Skeletal muscle satellite cell (primary cell): ENCODE measurements at regions not wholly inside any gene's neighbourhood (a gene's known extent, or its start where the extent isn't known, plus 50 kb on each side); places are given as distances from the start of the nearest gene placed in this dataset.
A peak's percentile ranks its signal among the peaks of the same experiment; 100 is the strongest.

Experiments used
- H3K27me3 ChIP-seq: 2 replicates; pipeline ENCODE4 v1.7.0; 2013; ENCODE audit warnings: low read length; ENCODE audit not compliant: control insufficient read depth, insufficient read depth
- H3K36me3 ChIP-seq: 2 replicates; pipeline ENCODE4 v1.7.0; 2013; ENCODE audit warnings: mild to moderate bottlenecking, control low read depth, low read length; ENCODE audit not compliant: insufficient read depth
- H3K4me1 ChIP-seq: 2 replicates; pipeline ENCODE4 v1.7.0; 2013; ENCODE audit warnings: low read length; ENCODE audit not compliant: control insufficient read depth, insufficient read depth
- H3K4me2 ChIP-seq: 2 replicates; pipeline ENCODE4 v1.7.0; 2013; ENCODE audit warnings: mild to moderate bottlenecking, low read length
- H3K4me3 ChIP-seq: 2 replicates; pipeline ENCODE4 v1.7.0; 2013; ENCODE audit warnings: low read length
- H3K9ac ChIP-seq: 2 replicates; pipeline ENCODE4 v1.7.0; 2013; ENCODE audit warnings: mild to moderate bottlenecking, low read depth, low read length, moderate library complexity
- H3K9me3 ChIP-seq: replicated peaks from 2 replicates; pipeline ENCODE4 v1.7.0; 2013; ENCODE audit warnings: mild to moderate bottlenecking, control low read depth, low read length

GRCh38 chr3:162468791-162469190 lies 972.2 kb downstream of the OTOL1 start:
- Histone ChIP-seq H3K27me3 (no peaks in the 10 kb centered on the region), H3K9me3 (no peaks in the 10 kb centered on the region), H3K4me1 (no peaks in the 10 kb centered on the region), H3K36me3 (no peaks in the 10 kb centered on the region), H3K4me2 (no peak overlapping the region), H3K4me3 (no peak overlapping the region), H3K9ac (no peak overlapping the region)

GRCh38 chr3:162487138-162487537 lies 990.5 kb downstream of the OTOL1 start:
- Histone ChIP-seq H3K27me3 (no peaks in the 10 kb centered on the region), H3K9ac (no peak overlapping the region), H3K4me2 (no peak overlapping the region), H3K9me3 (no peaks in the 10 kb centered on the region), H3K4me1 (peaks cover 5% of the 10 kb centered on the region), H3K4me3 (no peak overlapping the region), H3K36me3 (no peaks in the 10 kb centered on the region)

GRCh38 chr3:162489853-162490252 lies 993.2 kb downstream of the OTOL1 start:
- Histone ChIP-seq H3K36me3 (no peaks in the 10 kb centered on the region), H3K4me2 (no peak overlapping the region), H3K9ac (no peak overlapping the region), H3K4me3 (no peak overlapping the region), H3K27me3 (no peaks in the 10 kb centered on the region), H3K9me3 (no peaks in the 10 kb centered on the region), H3K4me1 (peaks cover 17% of the 10 kb centered on the region)

GRCh38 chr3:162491952-162492351 lies 995.3 kb downstream of the OTOL1 start:
- H3K9me3 ChIP-seq, result no peaks in the 10 kb centered on the region
- peaks cover 17% of the 10 kb centered on the region for H3K4me1 ChIP-seq
- no peaks in the 10 kb centered on the region for H3K36me3 ChIP-seq
- H3K4me3 ChIP-seq, result peak overlapping the region; percentile 41
- no peaks in the 10 kb centered on the region for H3K27me3 ChIP-seq
- H3K4me2 ChIP-seq, result peak overlapping the region; percentile 77
- peak overlapping the region; percentile 46 for H3K9ac ChIP-seq

DNA sequence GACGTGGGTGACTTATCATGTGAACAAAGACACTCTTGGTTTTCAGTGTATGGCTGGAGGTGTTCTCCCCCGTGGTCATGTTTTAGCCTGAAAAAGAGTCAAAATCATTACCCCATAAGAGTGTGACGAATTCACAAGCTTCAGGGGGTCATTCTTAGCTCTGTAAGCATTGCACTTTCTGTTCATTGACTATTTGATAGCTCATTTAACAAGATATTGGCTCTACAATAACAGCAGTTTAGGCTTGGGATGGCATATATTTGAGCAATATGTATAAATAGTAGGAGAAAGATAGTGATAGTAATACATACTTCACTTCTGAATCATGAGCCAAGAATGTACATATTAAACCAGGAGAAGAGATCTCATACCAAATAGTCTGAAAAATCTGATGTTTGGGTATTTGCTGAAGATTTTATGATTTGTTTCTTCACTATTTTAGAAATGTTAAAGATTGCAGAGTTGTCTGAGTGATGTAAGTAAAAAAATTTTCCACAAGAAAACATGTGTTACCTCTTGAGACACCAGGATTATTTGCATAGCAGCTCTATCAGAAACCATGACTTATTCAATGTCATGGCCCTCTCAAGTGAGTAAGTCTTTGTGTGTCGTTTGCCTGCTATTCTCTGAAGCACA lies 996.0 kb downstream of the OTOL1 start:
- Histone ChIP-seq H3K9me3 (no peaks in the 10 kb centered on the region), H3K36me3 (no peaks in the 10 kb centered on the region), H3K4me1 (peaks cover 17% of the 10 kb centered on the region), H3K4me3 (peak overlapping the region; percentile 41), H3K27me3 (no peaks in the 10 kb centered on the region), H3K4me2 (peak overlapping the region; percentile 77), H3K9ac (peak overlapping the region; percentile 48)

DNA sequence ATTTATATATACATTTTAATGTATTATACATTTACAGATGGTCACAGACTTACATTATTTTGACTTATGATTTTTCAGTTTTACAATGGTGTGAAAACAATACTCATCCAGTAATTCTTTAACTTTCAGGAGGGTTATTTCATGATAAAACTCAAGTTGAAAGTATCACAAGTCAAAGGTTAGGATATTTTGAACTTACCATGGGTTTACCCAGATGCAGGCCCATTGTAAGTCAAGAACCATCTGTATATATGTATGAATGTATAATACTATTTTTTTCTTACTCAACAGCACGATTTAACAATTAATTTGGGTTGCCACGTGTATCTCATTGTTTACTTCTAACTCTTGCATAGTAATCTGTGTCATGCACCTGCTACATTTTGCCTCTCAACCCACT lies 1002.0 kb downstream of the OTOL1 start:
- Histone ChIP-seq H3K9ac (no peak overlapping the region), H3K9me3 (no peaks in the 10 kb centered on the region), H3K27me3 (no peaks in the 10 kb centered on the region), H3K4me1 (no peaks in the 10 kb centered on the region), H3K36me3 (no peaks in the 10 kb centered on the region), H3K4me2 (no peak overlapping the region), H3K4me3 (no peak overlapping the region)

GRCh38 chr3:162507397-162507796 lies 1010.8 kb downstream of the OTOL1 start:
- Histone ChIP-seq H3K4me3 (no peak overlapping the region), H3K4me1 (peaks cover 9% of the 10 kb centered on the region), H3K9me3 (no peaks in the 10 kb centered on the region), H3K36me3 (no peaks in the 10 kb centered on the region), H3K9ac (peak overlapping the region; percentile 30), H3K4me2 (peak overlapping the region; percentile 14), H3K27me3 (no peaks in the 10 kb centered on the region)

- Histone ChIP-seq H3K9ac (no peak overlapping the region), H3K36me3 (no peaks in the 10 kb centered on the region), H3K4me3 (no peak overlapping the region), H3K4me2 (no peak overlapping the region), H3K27me3 (no peaks in the 10 kb centered on the region), H3K4me1 (peaks cover 6% of the 10 kb centered on the region), H3K9me3 (no peaks in the 10 kb centered on the region)
Measured at GRCh38 chr3:162512488-162512887, 1015.9 kb downstream of the OTOL1 start.

- Histone ChIP-seq H3K36me3 (no peaks in the 10 kb centered on the region), H3K9ac (no peak overlapping the region), H3K4me2 (no peak overlapping the region), H3K4me1 (no peaks in the 10 kb centered on the region), H3K27me3 (no peaks in the 10 kb centered on the region), H3K4me3 (no peak overlapping the region), H3K9me3 (no peaks in the 10 kb centered on the region)
Measured at GRCh38 chr3:162517110-162517509, 1020.5 kb downstream of the OTOL1 start.

DNA sequence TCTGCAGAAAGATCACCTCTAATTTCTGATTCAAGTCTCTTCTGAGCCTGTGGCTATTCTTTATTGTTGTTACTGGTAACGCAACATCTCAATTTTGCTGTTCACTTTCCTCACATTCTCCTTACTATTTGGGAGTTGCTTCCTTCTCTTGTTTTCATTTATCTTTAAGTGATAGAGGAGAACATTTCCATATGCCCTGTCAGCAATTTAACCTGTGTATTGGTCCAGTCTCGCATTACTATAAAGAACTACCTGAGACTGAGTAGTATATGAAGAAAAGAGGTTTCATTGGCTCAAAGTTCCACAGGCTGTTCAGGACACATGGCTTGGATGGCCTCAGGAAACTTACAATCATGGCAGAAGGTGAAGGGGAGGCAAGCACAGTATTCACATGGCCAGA lies 1025.1 kb downstream of the OTOL1 start:
- no peak overlapping the region for H3K4me2 ChIP-seq
- H3K27me3 ChIP-seq, result no peaks in the 10 kb centered on the region
- H3K36me3 ChIP-seq, result no peaks in the 10 kb centered on the region
- no peak overlapping the region for H3K4me3 ChIP-seq
- no peaks in the 10 kb centered on the region for H3K9me3 ChIP-seq
- peaks cover 21% of the 10 kb centered on the region for H3K4me1 ChIP-seq
- no peak overlapping the region for H3K9ac ChIP-seq

- peak overlapping the region; percentile 52 for H3K9ac ChIP-seq
- H3K36me3 ChIP-seq, result no peaks in the 10 kb centered on the region
- no peak overlapping the region for H3K4me3 ChIP-seq
Measured at GRCh38 chr3:162525066-162525742, 1028.6 kb downstream of the OTOL1 start.

GRCh38 chr3:162525771-162526170 lies 1029.2 kb downstream of the OTOL1 start:
- H3K27me3 ChIP-seq, result no peaks in the 10 kb centered on the region
- H3K9me3 ChIP-seq, result no peaks in the 10 kb centered on the region
- no peak overlapping the region for H3K4me2 ChIP-seq
- peak overlapping the region; percentile 52 for H3K9ac ChIP-seq
- peaks cover 21% of the 10 kb centered on the region for H3K4me1 ChIP-seq
- no peaks in the 10 kb centered on the region for H3K36me3 ChIP-seq
- no peak overlapping the region for H3K4me3 ChIP-seq

More at GRCh38 chr3:162525066-162525742, 1028.6 kb downstream of the OTOL1 start:
- Histone ChIP-seq H3K27me3 (no peaks in the 10 kb centered on the region), H3K4me2 (peak overlapping the region; percentile 8), H3K9me3 (no peaks in the 10 kb centered on the region), H3K4me1 (peaks cover 21% of the 10 kb centered on the region)
